ENCODE measurements at regions not wholly inside any gene's neighbourhood (a gene's known extent, or its start where the extent isn't known, plus 50 kb on each side); places are given as distances from the start of the nearest gene placed in this dataset.

- TF ChIP-seq POLR2A (IDR thresholded peaks at IDR 0.05; ENCODE audit: low read depth, low read length) (no peak), POLR2AphosphoS5 (IDR thresholded peaks at IDR 0.05; ENCODE audit: low read depth, low read length) (no peak)
These were observed 441.0 kb upstream of the NFE2L3 start for GRCh38 chr7:25710959-25711358.
